KMS-11 (cell line): ENCODE measurements at regions not wholly inside any gene's neighbourhood (a gene's known extent, or its start where the extent isn't known, plus 50 kb on each side); places are given as distances from the start of the nearest gene placed in this dataset.

Experiments used
- H2AFZ ChIP-seq: fragments of 200-600 bp; sonication (generic); 2 replicates; pipeline ENCODE4 v1.6.1; 2016; ENCODE audit warnings: antibody characterized with exemption, mixed run types, low read depth
- H3K27ac ChIP-seq: fragments of 200-600 bp; sonication (generic); 2 replicates; pipeline ENCODE4 v1.6.1; 2016; ENCODE audit warnings: mild to moderate bottlenecking, mixed run types
- H3K27me3 ChIP-seq: fragments of 200-600 bp; sonication (generic); 2 replicates; pipeline ENCODE4 v1.6.1; 2017; ENCODE audit warnings: mild to moderate bottlenecking, low read depth, mixed run types, moderate library complexity; ENCODE audit not compliant: insufficient read depth
- H3K36me3 ChIP-seq: fragments of 200-600 bp; sonication (generic); 2 replicates; pipeline ENCODE4 v1.6.1; 2017; ENCODE audit warnings: mild to moderate bottlenecking, mixed run types; ENCODE audit not compliant: insufficient read depth
- H3K4me1 ChIP-seq: fragments of 200-600 bp; sonication (generic); 2 replicates; pipeline ENCODE4 v1.6.1; 2016; ENCODE audit warnings: mild to moderate bottlenecking, low read depth, mixed run types; ENCODE audit not compliant: poor library complexity, severe bottlenecking
- H3K4me2 ChIP-seq: fragments of 200-600 bp; sonication (generic); 2 replicates; pipeline ENCODE4 v1.7.0; 2016; ENCODE audit warnings: mild to moderate bottlenecking, mixed run types
- H3K4me3 ChIP-seq: fragments of 200-600 bp; sonication (generic); IDR thresholded peaks from 2 replicates; pipeline ENCODE4 v1.6.1; 2017; ENCODE audit warnings: low read depth, low read length, mixed read lengths; ENCODE audit not compliant: insufficient read depth
- H3K79me2 ChIP-seq: fragments of 200-600 bp; sonication (generic); 2 replicates; pipeline ENCODE4 v1.6.1; 2016; ENCODE audit warnings: low read depth, mixed run types; ENCODE audit not compliant: insufficient read depth
- H3K9ac ChIP-seq: fragments of 200-600 bp; sonication (generic); 2 replicates; pipeline ENCODE4 v1.6.1; 2016; ENCODE audit warnings: mild to moderate bottlenecking, mixed run types
- H4K20me1 ChIP-seq: fragments of 200-600 bp; sonication (generic); 2 replicates; pipeline ENCODE4 v1.6.1; 2016; ENCODE audit warnings: mild to moderate bottlenecking, mixed run types; ENCODE audit not compliant: insufficient read depth
- CTCF ChIP-seq: fragments of 200-600 bp; sonication (generic); conservative IDR thresholded peaks from 2 replicates; pipeline ENCODE4 v1.6.1; 2017; ENCODE audit warnings: low read depth, mild to moderate bottlenecking, antibody characterized with exemption, low read length, moderate library complexity, mixed read lengths

GRCh38 chr16:73186752-73187601, 139.0 kb upstream of the ZFHX3 start:
- Histone ChIP-seq H3K9ac (no peak overlapping the region), H3K4me2 (no peak overlapping the region), H3K27ac (no peak overlapping the region), H3K27me3 (no peaks in the 10 kb centered on the region), H4K20me1 (no peaks in the 10 kb centered on the region), H3K4me3 (no peak overlapping the region), H3K36me3 (no peaks in the 10 kb centered on the region), H3K4me1 (no peaks in the 10 kb centered on the region), H2AFZ (no peak overlapping the region), H3K79me2 (no peaks in the 10 kb centered on the region)
- TF ChIP-seq CTCF, result no peak

- Histone ChIP-seq H3K27ac (no peak overlapping the region), H3K4me2 (no peak overlapping the region), H3K4me3 (no peak overlapping the region), H2AFZ (no peak overlapping the region), H3K4me1 (no peaks in the 10 kb centered on the region), H3K79me2 (no peaks in the 10 kb centered on the region), H4K20me1 (no peaks in the 10 kb centered on the region), H3K9ac (no peak overlapping the region), H3K27me3 (no peaks in the 10 kb centered on the region), H3K36me3 (no peaks in the 10 kb centered on the region)
- no peak for TF ChIP-seq CTCF
Observed at GRCh38 chr16:73185737-73186136, 137.8 kb upstream of the ZFHX3 start.

GRCh38 chr16:73183611-73184092, 135.7 kb upstream of the ZFHX3 start:
- H3K4me1 ChIP-seq, result no peaks in the 10 kb centered on the region
- no peaks in the 10 kb centered on the region for H4K20me1 ChIP-seq
- no peak overlapping the region for H3K27ac ChIP-seq
- no peak for TF ChIP-seq CTCF
- no peak overlapping the region for H3K4me3 ChIP-seq
- H3K9ac ChIP-seq, result no peak overlapping the region
- no peaks in the 10 kb centered on the region for H3K27me3 ChIP-seq
- no peaks in the 10 kb centered on the region for H3K79me2 ChIP-seq
- H3K4me2 ChIP-seq, result no peak overlapping the region
- H2AFZ ChIP-seq, result no peak overlapping the region
- H3K36me3 ChIP-seq, result no peaks in the 10 kb centered on the region

- Histone ChIP-seq H3K27ac (no peak overlapping the region), H3K4me1 (no peaks in the 10 kb centered on the region), H3K27me3 (no peaks in the 10 kb centered on the region), H4K20me1 (no peaks in the 10 kb centered on the region), H3K4me2 (no peak overlapping the region), H3K36me3 (no peaks in the 10 kb centered on the region), H3K4me3 (no peak overlapping the region), H3K9ac (no peak overlapping the region), H3K79me2 (no peaks in the 10 kb centered on the region), H2AFZ (no peak overlapping the region)
- no peak for TF ChIP-seq CTCF
Observed at GRCh38 chr16:73179705-73180331, 131.9 kb upstream of the ZFHX3 start.
